ENCODE measurements at regions not wholly inside any gene's neighbourhood (a gene's known extent, or its start where the extent isn't known, plus 50 kb on each side); places are given as distances from the start of the nearest gene placed in this dataset.

- DNase-seq (ENCODE audit: low spot score) = no peak
- H2BK120ac ChIP-seq (ENCODE audit: low read depth, low read length) = no peak overlapping the region
- no peak overlapping the region for H2AK5ac ChIP-seq (ENCODE audit: low read depth, low read length)
- no peak overlapping the region for H3K4ac ChIP-seq (ENCODE audit: low read length)
- H4K91ac ChIP-seq (ENCODE audit: low read depth, low read length, poor library complexity) = no peak overlapping the region
- H4K8ac ChIP-seq (ENCODE audit: low read depth, low read length) = no peak overlapping the region
- H2BK5ac ChIP-seq (ENCODE audit: low read length) = no peak overlapping the region
- no peaks in the 10 kb centered on the region for H3K4me1 ChIP-seq (ENCODE audit: control insufficient read depth in 2 of 2, insufficient read depth in 1 of 2, low read depth in 1 of 2, low read length in 2 of 2)
- H3K18ac ChIP-seq (ENCODE audit: low read length) = no peak overlapping the region
- H3K23ac ChIP-seq (ENCODE audit: low read depth, low read length, poor library complexity) = no peak overlapping the region
- no peak overlapping the region for H3K4me2 ChIP-seq (ENCODE audit: insufficient read depth, low read length, poor library complexity, severe bottlenecking)
- no peak overlapping the region for H2BK12ac ChIP-seq (ENCODE audit: low read length)
- no peaks in the 10 kb centered on the region for H3K79me1 ChIP-seq (ENCODE audit: low read depth, low read length)
- no peak overlapping the region for H3K14ac ChIP-seq (ENCODE audit: low read length)
- H3K36me3 ChIP-seq (replicated peaks in 1 of 2; ENCODE audit: control insufficient read depth in 2 of 2, insufficient read depth in 2 of 2, low read length in 2 of 2) = no peaks in the 10 kb centered on the region
- no peak overlapping the region for H2BK15ac ChIP-seq (ENCODE audit: low read length)
- H2AFZ ChIP-seq (ENCODE audit: low read length) = no peak overlapping the region
- H3K27me3 ChIP-seq (ENCODE audit: control insufficient read depth in 3 of 3, insufficient read depth in 3 of 3, low read depth in 1 of 3, low read length in 3 of 3) = peaks cover 0 to 9% (median 0%) of the 10 kb centered on the region in 3 experiments
- H3K9ac ChIP-seq (ENCODE audit: low read depth, low read length, poor library complexity) = no peak overlapping the region
- no peaks in the 10 kb centered on the region for H3K9me3 ChIP-seq (replicated peaks in 1 of 2; ENCODE audit: control insufficient read depth in 2 of 2, insufficient read depth in 1 of 2, low read depth in 1 of 2, low read length in 2 of 2)
- no peak overlapping the region for H3K4me3 ChIP-seq (ENCODE audit: low read length in 2 of 2)
- no peak overlapping the region for H3K27ac ChIP-seq (replicated peaks; ENCODE audit: low read length)
- no CpG with 5 or more reads among the region's 2 CpGs for WGBS, 2 donors (ENCODE audit: extremely low coverage in 2 of 2, insufficient read length in 2 of 2, insufficient replicate concordance in 1 of 2)
Observed at GRCh38 chr7:153423210-153423590, 629.0 kb upstream of the DPP6 start.

- Histone ChIP-seq H4K8ac (ENCODE audit: low read depth, low read length) (no peak overlapping the region), H2BK5ac (ENCODE audit: low read length) (no peak overlapping the region), H2BK12ac (ENCODE audit: low read length) (no peak overlapping the region), H3K9me3 (replicated peaks in 1 of 2; ENCODE audit: control insufficient read depth in 2 of 2, insufficient read depth in 1 of 2, low read depth in 1 of 2, low read length in 2 of 2) (peaks cover 0 to 2% of the 10 kb centered on the region in 2 donors), H3K36me3 (replicated peaks in 1 of 2; ENCODE audit: control insufficient read depth in 2 of 2, insufficient read depth in 2 of 2, low read length in 2 of 2) (no peaks in the 10 kb centered on the region), H3K14ac (ENCODE audit: low read length) (no peak overlapping the region), H3K18ac (ENCODE audit: low read length) (no peak overlapping the region), H3K9ac (ENCODE audit: low read depth, low read length, poor library complexity) (no peak overlapping the region), H3K27ac (replicated peaks; ENCODE audit: low read length) (no peak overlapping the region), H4K91ac (ENCODE audit: low read depth, low read length, poor library complexity) (no peak overlapping the region), H3K79me1 (ENCODE audit: low read depth, low read length) (no peaks in the 10 kb centered on the region), H2BK15ac (ENCODE audit: low read length) (no peak overlapping the region), H2BK120ac (ENCODE audit: low read depth, low read length) (no peak overlapping the region), H3K4me2 (ENCODE audit: insufficient read depth, low read length, poor library complexity, severe bottlenecking) (no peak overlapping the region), H3K4me3 (ENCODE audit: low read length in 2 of 2) (no peak overlapping the region), H3K4me1 (ENCODE audit: control insufficient read depth in 2 of 2, insufficient read depth in 1 of 2, low read depth in 1 of 2, low read length in 2 of 2) (no peaks in the 10 kb centered on the region), H3K4ac (ENCODE audit: low read length) (no peak overlapping the region), H3K27me3 (ENCODE audit: control insufficient read depth in 3 of 3, insufficient read depth in 3 of 3, low read depth in 1 of 3, low read length in 3 of 3) (no peaks in the 10 kb centered on the region), H3K23ac (ENCODE audit: low read depth, low read length, poor library complexity) (no peak overlapping the region), H2AFZ (ENCODE audit: low read length) (no peak overlapping the region), H2AK5ac (ENCODE audit: low read depth, low read length) (no peak overlapping the region)
- no peak for DNase-seq (ENCODE audit: low spot score)
- no CpG with 5 or more reads among the region's 5 CpGs for WGBS, 2 donors (ENCODE audit: extremely low coverage in 2 of 2, insufficient read length in 2 of 2, insufficient replicate concordance in 1 of 2)
Observed at GRCh38 chr7:153430931-153431330, 621.3 kb upstream of the DPP6 start.

GRCh38 chr7:153432063-153432462 lies 620.1 kb upstream of the DPP6 start:
- no peak overlapping the region for H2BK120ac ChIP-seq (ENCODE audit: low read depth, low read length)
- peaks cover 0 to 2% of the 10 kb centered on the region in 2 donors for H3K9me3 ChIP-seq (replicated peaks in 1 of 2; ENCODE audit: control insufficient read depth in 2 of 2, insufficient read depth in 1 of 2, low read depth in 1 of 2, low read length in 2 of 2)
- no peak overlapping the region for H3K9ac ChIP-seq (ENCODE audit: low read depth, low read length, poor library complexity)
- DNase-seq (ENCODE audit: low spot score) = no peak
- H3K4ac ChIP-seq (ENCODE audit: low read length) = no peak overlapping the region
- no CpG with 5 or more reads among the region's 8 CpGs for WGBS, 2 donors (ENCODE audit: extremely low coverage in 2 of 2, insufficient read length in 2 of 2, insufficient replicate concordance in 1 of 2)
- no peaks in the 10 kb centered on the region for H3K4me1 ChIP-seq (ENCODE audit: control insufficient read depth in 2 of 2, insufficient read depth in 1 of 2, low read depth in 1 of 2, low read length in 2 of 2)
- H4K8ac ChIP-seq (ENCODE audit: low read depth, low read length) = no peak overlapping the region
- H3K4me3 ChIP-seq (ENCODE audit: low read length in 2 of 2) = no peak overlapping the region
- H2AK5ac ChIP-seq (ENCODE audit: low read depth, low read length) = no peak overlapping the region
- H3K14ac ChIP-seq (ENCODE audit: low read length) = no peak overlapping the region
- no peak overlapping the region for H4K91ac ChIP-seq (ENCODE audit: low read depth, low read length, poor library complexity)
- H3K79me1 ChIP-seq (ENCODE audit: low read depth, low read length) = no peaks in the 10 kb centered on the region
- H3K36me3 ChIP-seq (replicated peaks in 1 of 2; ENCODE audit: control insufficient read depth in 2 of 2, insufficient read depth in 2 of 2, low read length in 2 of 2) = no peaks in the 10 kb centered on the region
- H3K27me3 ChIP-seq (ENCODE audit: control insufficient read depth in 3 of 3, insufficient read depth in 3 of 3, low read depth in 1 of 3, low read length in 3 of 3) = no peaks in the 10 kb centered on the region
- H3K27ac ChIP-seq (replicated peaks; ENCODE audit: low read length) = no peak overlapping the region
- H2BK5ac ChIP-seq (ENCODE audit: low read length) = no peak overlapping the region
- H3K18ac ChIP-seq (ENCODE audit: low read length) = no peak overlapping the region
- H2BK15ac ChIP-seq (ENCODE audit: low read length) = no peak overlapping the region
- H2AFZ ChIP-seq (ENCODE audit: low read length) = no peak overlapping the region
- H2BK12ac ChIP-seq (ENCODE audit: low read length) = no peak overlapping the region
- H3K23ac ChIP-seq (ENCODE audit: low read depth, low read length, poor library complexity) = no peak overlapping the region
- no peak overlapping the region for H3K4me2 ChIP-seq (ENCODE audit: insufficient read depth, low read length, poor library complexity, severe bottlenecking)

GRCh38 chr7:153433223-153433622 lies 619.0 kb upstream of the DPP6 start:
- no peaks in the 10 kb centered on the region for H3K27me3 ChIP-seq (ENCODE audit: control insufficient read depth in 3 of 3, insufficient read depth in 3 of 3, low read depth in 1 of 3, low read length in 3 of 3)
- H2AFZ ChIP-seq (ENCODE audit: low read length) = no peak overlapping the region
- no CpG with 5 or more reads among the region's 8 CpGs for WGBS, 2 donors (ENCODE audit: extremely low coverage in 2 of 2, insufficient read length in 2 of 2, insufficient replicate concordance in 1 of 2)

More at GRCh38 chr7:153433223-153433622, 619.0 kb upstream of the DPP6 start:
- Histone ChIP-seq H3K4ac (ENCODE audit: low read length) (no peak overlapping the region), H3K14ac (ENCODE audit: low read length) (no peak overlapping the region), H2BK5ac (ENCODE audit: low read length) (no peak overlapping the region), H3K9ac (ENCODE audit: low read depth, low read length, poor library complexity) (no peak overlapping the region), H3K36me3 (replicated peaks in 1 of 2; ENCODE audit: control insufficient read depth in 2 of 2, insufficient read depth in 2 of 2, low read length in 2 of 2) (no peaks in the 10 kb centered on the region), H3K4me3 (ENCODE audit: low read length in 2 of 2) (no peak overlapping the region), H3K18ac (ENCODE audit: low read length) (no peak overlapping the region), H2BK120ac (ENCODE audit: low read depth, low read length) (no peak overlapping the region), H3K4me1 (ENCODE audit: control insufficient read depth in 2 of 2, insufficient read depth in 1 of 2, low read depth in 1 of 2, low read length in 2 of 2) (no peaks in the 10 kb centered on the region), H2AK5ac (ENCODE audit: low read depth, low read length) (no peak overlapping the region), H3K79me1 (ENCODE audit: low read depth, low read length) (no peaks in the 10 kb centered on the region), H4K8ac (ENCODE audit: low read depth, low read length) (no peak overlapping the region), H4K91ac (ENCODE audit: low read depth, low read length, poor library complexity) (no peak overlapping the region), H3K23ac (ENCODE audit: low read depth, low read length, poor library complexity) (no peak overlapping the region), H3K9me3 (replicated peaks in 1 of 2; ENCODE audit: control insufficient read depth in 2 of 2, insufficient read depth in 1 of 2, low read depth in 1 of 2, low read length in 2 of 2) (peaks cover 0 to 2% of the 10 kb centered on the region in 2 donors), H2BK15ac (ENCODE audit: low read length) (no peak overlapping the region), H2BK12ac (ENCODE audit: low read length) (no peak overlapping the region), H3K4me2 (ENCODE audit: insufficient read depth, low read length, poor library complexity, severe bottlenecking) (no peak overlapping the region), H3K27ac (replicated peaks; ENCODE audit: low read length) (no peak overlapping the region)
- no peak for DNase-seq (ENCODE audit: low spot score)

Measured in neuronal stem cell (in vitro differentiated cells).